ENCODE measurements at regions not wholly inside any gene's neighbourhood (a gene's known extent, or its start where the extent isn't known, plus 50 kb on each side); places are given as distances from the start of the nearest gene placed in this dataset.
A peak's percentile ranks its signal among the peaks of the same experiment; 100 is the strongest.
"Not testable (repeated sequence)": the region's sequence is repeated elsewhere in the genome, so short reads cannot be mapped to it uniquely, and the experiment has no call there.

- no peak for DNase-seq (ENCODE audit: low read depth)
- TF ChIP-seq CTCF (IDR thresholded peaks at IDR 0.05; ENCODE audit: insufficient read depth, low read depth, low read length) = no peak
Measured at GRCh38 chr17:51355441-51356410, 95.4 kb downstream of the UTP18 start.

GRCh38 chr17:51359055-51359454 lies 98.7 kb downstream of the UTP18 start:
- no peak for DNase-seq (ENCODE audit: low read depth)

More at GRCh38 chr17:51355441-51356410, 95.4 kb downstream of the UTP18 start:
- no peak overlapping the region for H3K4me3 ChIP-seq (ENCODE audit: low read depth, low read length)

GRCh38 chr17:51362811-51363585 lies 102.7 kb downstream of the UTP18 start:
- H3K4me3 ChIP-seq (ENCODE audit: low read depth, low read length) = no peak overlapping the region
- DNase-seq (ENCODE audit: low read depth) = no peak
- TF ChIP-seq CTCF (IDR thresholded peaks at IDR 0.05; ENCODE audit: insufficient read depth, low read depth, low read length) = no peak

More at GRCh38 chr17:51359055-51359454, 98.7 kb downstream of the UTP18 start:
- no peak overlapping the region for H3K4me3 ChIP-seq (ENCODE audit: low read depth, low read length)
- no peak for TF ChIP-seq CTCF (IDR thresholded peaks at IDR 0.05; ENCODE audit: insufficient read depth, low read depth, low read length)

- no peak overlapping the region for H3K4me3 ChIP-seq (ENCODE audit: low read depth, low read length)
- no peak for DNase-seq (ENCODE audit: low read depth)
- no peak for TF ChIP-seq CTCF (IDR thresholded peaks at IDR 0.05; ENCODE audit: insufficient read depth, low read depth, low read length)
Measured at GRCh38 chr17:51365090-51365489, 104.7 kb downstream of the UTP18 start.

- TF ChIP-seq CTCF (IDR thresholded peaks at IDR 0.05; ENCODE audit: insufficient read depth, low read depth, low read length) = no peak
- DNase-seq (ENCODE audit: low read depth) = no peak
- H3K4me3 ChIP-seq (ENCODE audit: low read depth, low read length) = no peak overlapping the region
Measured at GRCh38 chr17:51366866-51367265, 106.5 kb downstream of the UTP18 start.

- H3K4me3 ChIP-seq (ENCODE audit: low read depth, low read length); DNase-seq (ENCODE audit: low read depth): not testable (repeated sequence)
Measured at GRCh38 chr17:51367836-51368235, 107.5 kb downstream of the UTP18 start.

- no peak overlapping the region for H3K4me3 ChIP-seq (ENCODE audit: low read depth, low read length)
- peak; percentile 53 for TF ChIP-seq CTCF (IDR thresholded peaks at IDR 0.05; ENCODE audit: insufficient read depth, low read depth, low read length)
- peak; percentile 38 for DNase-seq (ENCODE audit: low read depth)
Measured at GRCh38 chr17:51371732-51372151, 111.4 kb downstream of the UTP18 start.
